ENCODE measurements at regions not wholly inside any gene's neighbourhood (a gene's known extent, or its start where the extent isn't known, plus 50 kb on each side); places are given as distances from the start of the nearest gene placed in this dataset.
"Not testable (repeated sequence)": the region's sequence is repeated elsewhere in the genome, so short reads cannot be mapped to it uniquely, and the experiment has no call there.

DNA sequence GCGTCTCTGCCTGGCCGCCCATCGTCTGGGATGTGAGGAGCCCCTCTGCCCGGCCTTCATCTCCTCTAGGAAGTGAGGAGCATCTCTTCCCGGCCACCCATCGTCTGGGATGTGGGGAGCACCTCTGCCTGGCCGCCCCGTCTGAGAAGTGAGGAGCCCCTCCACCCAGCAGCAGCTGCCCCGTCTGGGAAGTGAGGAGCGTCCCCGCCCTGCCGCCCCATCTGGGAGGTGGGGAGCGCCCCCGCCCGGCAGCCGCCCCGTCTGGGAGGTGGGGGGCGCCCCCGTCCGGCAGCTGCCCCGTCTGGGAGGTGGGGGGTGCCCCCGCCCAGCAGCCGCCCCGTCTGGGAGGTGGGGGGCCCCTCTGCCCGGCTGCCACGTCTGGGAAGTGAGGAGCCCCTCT is 153.7 kb upstream of the MYRIP start:
- DNase-seq (ENCODE audit: low read depth in 3 of 3), result not testable (repeated sequence)

DNA sequence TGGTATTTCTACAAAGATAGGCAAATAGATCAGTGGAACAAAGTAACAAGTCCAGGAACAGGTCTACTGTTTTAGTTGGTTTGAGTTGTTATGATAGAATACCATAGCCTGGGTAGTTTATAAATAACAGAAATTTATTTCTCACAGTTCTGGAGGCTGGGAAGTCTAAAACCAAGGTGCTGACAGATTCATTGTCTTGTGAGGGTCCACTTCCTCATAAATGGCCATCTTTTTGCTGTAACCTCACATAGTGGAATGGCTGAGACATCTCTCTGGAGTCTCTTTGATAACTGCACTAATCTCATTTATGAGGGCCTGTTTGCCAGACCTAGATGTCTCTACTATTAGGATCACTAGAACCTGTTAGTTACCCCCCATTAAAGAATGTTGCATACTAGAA is 152.3 kb upstream of the MYRIP start:
- no peak for DNase-seq (ENCODE audit: low read depth in 3 of 3)

DNA sequence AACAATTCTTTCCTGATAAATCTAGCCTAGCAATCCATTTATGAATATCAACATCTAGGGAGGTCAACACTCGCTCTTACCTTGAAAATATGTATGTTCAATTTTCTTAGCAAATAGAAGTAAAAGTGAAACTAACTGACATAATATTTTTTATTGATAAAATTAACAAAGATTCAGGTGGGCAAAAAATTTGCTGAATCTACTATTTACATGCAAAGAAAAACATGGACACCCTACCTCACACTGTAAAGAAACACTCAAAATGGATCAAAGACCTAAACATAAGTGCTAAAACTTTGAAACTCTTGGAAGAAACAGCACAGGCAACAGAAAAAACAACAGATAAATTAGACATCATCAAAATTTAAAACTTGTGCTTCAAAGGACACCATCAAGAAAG is 151.6 kb upstream of the MYRIP start:
- no peak for DNase-seq (ENCODE audit: low read depth in 3 of 3)

DNA sequence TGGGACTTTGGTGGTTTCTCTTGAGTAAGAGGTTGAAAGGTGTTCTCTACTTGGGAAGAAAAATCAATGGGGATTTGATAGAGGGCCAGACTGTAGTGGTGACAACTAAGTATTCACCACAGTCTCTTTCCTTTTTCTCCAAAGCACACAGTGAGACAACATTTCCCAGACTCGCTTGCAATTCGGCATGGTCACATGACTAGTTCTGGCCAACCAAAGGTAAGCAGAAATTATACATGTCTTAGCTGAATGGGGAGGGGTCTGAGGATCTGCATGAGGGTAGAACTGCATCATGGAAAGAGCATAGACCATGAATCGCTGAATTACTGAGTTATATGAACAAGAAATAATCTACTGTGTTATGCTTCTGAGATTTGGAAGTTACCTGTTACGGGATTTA is 144.5 kb upstream of the MYRIP start:
- no peak for DNase-seq (ENCODE audit: low read depth in 3 of 3)

DNA sequence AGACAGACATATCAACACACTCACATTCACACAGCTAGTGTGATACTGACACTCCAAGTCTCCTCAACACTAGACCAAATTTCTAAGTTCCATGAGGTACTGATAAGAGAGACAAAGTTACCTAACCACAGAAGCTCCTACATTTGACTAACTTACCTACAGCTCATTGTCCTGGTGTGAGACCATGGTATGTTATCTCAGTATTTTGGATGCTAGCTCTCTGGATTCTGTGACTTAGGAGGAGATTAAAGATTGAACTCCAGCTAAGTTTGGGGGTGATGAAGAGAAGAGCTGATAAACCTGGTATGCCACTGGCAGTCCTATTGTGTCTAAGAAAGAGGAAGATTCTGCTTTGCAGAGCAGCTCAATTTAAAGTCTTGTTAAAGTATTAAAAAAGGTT is 144.0 kb upstream of the MYRIP start:
- DNase-seq (ENCODE audit: low read depth in 3 of 3), result no peak

DNA sequence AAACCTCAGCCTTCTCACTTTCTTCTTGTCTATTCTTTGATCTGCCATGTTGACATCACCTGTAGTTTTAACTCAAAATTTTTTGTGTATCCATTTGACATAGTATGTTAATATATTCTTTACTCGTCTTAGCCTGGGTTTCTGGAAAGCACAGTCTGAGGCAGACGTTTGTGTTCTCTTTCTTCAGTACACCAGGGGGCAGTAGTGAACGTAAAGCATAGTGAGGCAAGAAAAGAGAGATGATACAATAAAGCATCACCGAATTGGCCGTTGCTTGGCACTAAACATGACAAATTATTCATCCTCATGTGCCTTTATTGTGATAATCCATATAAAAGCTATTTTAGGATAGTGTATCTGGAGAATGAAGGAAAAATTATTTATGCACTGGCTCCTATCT is 141.0 kb upstream of the MYRIP start:
- no peak for DNase-seq (ENCODE audit: low read depth in 3 of 3)

DNA sequence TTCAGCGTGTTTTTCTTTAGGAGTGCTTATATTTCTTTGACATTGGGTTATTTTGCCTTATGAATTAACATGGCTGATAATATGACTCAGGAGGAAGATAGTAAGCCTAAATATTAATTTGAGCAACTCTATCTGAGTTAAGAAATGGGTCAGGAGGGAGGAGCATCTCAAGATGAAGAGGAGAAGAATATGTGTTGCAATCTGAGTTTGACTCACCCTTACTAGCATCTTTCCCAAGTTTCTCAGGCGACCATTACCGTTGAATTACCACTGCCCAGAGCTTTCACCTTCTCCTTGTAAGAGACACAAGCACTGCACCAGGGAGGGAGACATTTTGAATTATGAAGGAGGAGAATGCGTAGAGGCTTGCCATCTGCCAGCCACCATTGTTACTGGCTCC is 138.3 kb upstream of the MYRIP start:
- no peak for DNase-seq (ENCODE audit: low read depth in 3 of 3)

DNA sequence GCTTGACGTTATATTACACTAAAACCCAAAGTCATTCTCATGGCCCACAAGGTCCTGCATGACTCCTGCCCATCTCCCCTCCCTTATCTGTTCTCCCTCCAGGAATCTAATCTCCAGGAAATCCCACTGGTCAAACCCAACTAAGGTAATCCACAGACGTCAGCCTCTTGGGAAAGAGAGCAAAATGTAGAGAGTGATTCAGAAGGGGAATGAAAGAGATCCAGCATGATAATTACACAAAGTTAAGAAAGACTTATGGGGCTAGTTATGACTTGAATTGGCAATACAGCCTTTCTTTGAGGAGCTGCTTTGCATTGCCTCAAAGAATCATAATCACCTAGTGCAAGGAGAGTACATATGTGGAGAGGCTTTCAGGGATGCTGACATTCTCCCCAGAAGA is 137.8 kb upstream of the MYRIP start:
- DNase-seq (ENCODE audit: low read depth in 3 of 3), result no peak

DNA sequence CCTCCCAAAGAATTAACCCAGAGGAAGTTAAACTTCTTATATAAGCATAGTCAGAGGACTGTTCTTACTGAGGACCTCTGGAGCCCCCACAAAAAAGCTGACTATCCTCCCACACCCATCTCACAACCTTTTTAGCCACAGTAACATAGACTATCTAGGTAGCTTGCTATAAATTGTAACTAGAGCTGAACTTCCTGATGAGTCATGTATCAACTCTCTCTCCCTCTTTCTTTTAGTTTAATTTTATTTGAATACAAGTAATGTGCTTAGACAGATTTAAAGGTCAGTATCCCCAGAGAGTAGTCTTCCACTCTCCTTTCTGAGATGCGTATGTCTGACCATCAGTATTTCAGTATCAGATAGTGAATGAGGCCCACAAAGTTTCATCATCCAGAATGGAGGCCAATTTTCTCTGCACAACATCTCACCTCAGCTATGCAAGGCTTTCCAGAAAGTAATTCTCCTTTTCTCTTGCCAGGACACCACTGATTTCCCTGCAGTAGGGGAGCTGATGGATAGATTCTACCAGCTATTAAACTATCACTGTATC is 104.0 kb upstream of the MYRIP start:
- no peak for DNase-seq (ENCODE audit: low read depth in 3 of 3)

DNA sequence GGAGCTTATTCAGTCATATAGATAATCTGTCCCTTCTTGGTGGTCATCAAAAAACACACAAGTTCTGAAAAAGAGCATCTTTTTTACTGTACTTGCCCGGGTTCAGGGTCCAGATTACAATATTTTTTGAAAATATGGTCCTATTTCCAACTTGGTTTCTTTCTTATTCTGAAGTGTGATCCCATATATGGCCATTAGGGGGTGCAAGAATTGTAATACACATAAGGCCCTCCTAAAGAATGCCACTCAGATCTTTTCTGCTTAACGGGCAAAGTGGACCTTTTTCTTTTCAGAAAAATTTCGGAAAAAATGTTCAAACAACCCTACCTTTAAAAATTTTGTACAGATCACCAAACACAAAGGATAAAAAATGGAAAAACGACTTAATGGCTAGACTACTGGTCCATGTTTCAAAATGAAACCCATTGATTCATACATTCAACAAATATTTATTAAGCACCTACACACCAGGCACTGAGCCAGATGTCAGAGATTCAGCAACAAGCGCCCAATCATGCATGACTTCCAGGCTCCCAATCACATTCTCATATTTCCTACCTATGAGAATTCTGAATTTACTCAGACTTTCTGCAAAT is 102.0 kb upstream of the MYRIP start:
- DNase-seq (ENCODE audit: low read depth in 3 of 3), result no peak

DNA sequence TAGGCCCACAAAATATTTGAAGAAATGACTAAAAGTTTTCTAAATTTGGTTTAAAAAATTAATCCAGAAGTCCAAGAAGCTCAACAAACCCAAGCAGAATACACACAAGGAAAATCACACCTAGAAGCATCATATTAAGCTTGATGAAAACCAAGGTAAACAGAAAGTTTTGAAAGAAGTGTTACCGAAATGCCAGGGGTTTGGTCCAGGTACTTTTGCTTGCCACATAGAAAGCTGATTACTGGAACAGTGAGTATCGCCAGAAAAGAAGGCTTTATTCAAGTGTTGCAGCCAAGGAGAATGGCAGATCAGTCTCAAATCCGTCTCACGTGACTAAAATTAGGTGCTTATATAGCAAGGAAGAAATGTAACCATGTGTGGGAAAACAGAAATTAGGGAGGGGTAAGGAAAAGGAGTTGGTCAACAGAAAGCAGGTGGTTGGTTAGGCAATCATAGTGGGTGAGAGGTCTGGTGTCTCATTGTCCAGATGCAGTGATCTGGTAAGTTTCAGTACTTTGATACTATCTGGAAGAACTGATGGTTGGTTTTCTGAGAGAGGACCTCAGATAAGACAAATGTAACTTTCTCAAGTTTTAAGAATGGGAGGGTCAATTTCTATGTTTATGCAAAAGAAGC is 96.9 kb upstream of the MYRIP start:
- no peak for DNase-seq (ENCODE audit: low read depth in 3 of 3)

DNA sequence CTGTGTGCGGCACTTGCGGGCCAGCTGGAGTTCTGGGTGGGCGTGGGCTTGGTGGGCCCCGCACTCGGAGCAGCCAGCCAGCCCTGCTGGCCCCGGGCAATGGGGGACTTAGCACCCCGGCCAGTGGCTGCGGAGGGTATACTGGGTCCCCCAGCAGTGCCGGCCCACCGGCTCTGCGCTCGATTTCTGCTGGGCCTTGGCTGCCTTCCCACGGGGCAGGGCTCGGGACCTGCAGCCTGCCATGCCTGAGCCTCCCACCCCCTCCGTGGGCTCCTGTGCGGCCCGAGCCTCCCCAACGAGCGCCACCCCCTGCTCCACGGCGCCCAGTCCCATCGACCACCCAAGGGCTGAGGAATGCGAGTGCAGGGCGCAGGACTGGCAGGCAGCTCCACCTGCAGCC is 96.1 kb upstream of the MYRIP start:
- DNase-seq (ENCODE audit: low read depth in 3 of 3), result not testable (repeated sequence)

DNA sequence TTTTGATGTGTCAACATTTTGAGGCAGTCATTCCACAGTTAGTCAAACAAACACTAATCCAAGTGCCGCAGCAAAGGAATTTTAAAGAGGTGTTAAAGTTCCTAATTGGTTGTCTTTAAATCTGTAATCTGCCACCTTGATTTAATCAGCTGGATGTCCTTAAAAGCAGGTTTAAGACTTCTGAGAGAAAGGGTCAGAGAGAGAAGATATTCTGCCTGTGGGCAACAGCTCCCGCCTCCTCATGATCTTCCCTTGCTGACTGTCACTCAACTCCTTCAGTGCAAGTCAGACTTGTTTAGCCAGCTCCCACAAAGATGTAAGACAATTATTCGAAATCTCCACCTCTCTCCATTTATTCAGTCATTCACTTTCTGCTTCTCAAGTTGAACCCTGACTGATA is 92.6 kb upstream of the MYRIP start:
- DNase-seq (ENCODE audit: low read depth in 3 of 3), result no peak

DNA sequence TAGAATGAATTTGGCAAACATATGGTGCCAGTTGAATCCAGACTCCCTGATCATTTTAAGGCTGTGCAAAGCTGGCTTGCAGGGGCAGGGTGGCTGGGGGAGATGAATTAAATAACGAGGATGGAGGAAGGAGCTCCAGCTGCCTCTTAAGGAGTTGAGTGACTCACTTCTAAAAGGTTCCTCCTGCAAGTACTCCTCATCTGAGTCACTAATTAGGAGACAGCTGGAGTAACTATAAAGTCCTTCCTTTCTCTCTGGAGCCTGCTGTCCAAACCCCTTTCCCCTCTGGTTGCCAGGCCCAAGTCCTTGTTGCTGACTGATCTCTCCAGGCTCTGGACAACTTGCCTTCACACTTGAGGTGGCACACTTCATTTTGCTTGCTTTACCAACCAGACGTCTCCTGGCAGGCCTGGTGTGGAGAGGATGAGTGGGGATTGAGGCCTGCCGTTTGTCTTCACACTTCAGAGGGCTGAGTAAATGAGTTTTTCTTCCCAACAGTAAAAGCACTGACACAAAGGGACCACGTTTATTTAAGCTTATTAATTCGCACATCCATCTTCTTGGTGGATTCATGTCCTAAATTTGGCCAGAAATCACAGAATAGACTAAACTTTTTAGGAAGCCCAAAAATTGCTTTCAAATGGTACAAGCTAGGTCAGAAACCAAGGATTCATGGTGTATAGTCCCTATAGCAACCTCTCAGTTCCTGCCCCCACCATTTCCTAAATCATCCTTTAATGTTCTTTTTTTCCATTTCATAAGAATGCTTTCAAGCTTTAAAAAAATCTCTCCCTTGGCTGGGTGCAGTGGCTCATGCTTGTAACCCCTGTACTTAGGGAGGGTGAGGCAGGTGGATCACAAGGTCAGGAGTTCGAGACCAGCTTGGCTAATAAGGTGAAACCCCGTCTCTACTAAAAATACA is 90.5 kb upstream of the MYRIP start:
- DNase-seq (ENCODE audit: low read depth in 3 of 3), result no peak

DNA sequence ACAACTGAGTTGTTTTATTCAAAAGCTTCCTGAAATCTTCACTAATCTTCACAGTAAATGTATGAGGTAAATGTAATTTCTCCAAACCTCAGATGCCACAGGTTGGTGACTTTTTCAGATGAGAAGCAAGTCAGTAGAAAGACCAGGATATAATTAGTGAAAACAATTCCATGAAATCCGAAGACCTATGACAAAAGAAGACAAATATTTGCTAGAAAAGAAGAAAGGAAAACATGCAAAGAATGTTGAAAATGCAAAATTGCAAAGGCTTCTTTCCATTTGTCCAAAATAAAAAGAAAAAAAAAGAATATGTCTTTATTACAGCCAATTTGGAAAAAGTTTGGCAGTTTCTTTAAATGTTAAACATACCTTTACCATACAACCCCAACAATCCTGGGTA is 88.3 kb upstream of the MYRIP start:
- DNase-seq (ENCODE audit: low read depth in 3 of 3), result no peak

DNA sequence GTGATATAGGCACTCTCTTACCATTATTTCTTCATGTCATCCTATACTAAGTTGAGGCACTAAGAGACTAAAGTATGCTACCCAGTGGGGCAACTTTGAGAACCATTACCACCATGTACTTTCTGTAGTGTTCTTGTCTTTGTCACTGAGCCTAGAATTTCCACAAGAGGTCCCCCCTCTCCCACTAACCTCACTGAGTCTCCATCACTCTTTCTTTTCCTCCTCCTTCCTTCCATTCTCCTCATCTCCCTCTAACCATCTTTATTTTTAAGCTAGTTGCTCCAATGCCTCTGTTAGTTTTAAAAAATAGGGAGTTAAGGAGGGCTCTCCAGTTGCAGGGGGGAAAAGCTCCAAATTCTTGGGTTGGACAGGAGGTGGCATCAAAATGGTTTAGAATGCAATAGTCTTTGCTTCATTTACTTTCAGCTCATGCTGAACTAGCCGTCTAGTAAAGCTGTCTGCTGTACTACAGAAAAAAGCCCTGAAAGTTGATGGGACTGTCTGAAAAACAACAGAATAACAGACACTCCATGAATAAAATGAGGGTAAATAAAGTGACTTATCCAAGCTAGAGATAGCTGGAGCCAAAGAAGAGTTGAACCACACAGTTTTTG is 85.1 kb upstream of the MYRIP start:
- no peak for DNase-seq (ENCODE audit: low read depth in 3 of 3)

DNA sequence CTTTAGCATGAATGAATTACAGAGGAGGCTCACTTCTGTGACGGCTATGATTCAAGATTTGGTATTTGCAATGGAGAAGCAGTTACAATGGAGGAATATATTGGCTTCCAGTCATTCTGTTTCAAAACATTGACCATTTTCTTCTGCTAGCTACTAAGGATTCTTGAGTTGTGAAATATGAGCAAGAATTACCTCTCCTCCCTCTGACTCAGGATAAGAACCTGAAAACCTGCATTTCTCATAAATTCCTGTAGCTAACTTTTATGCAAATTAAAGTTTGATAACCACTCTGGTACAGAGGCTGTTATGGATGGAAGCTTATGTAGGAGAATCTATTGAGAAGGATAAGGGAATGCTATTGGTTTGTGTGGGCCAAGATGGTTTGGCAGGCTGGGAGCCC is 84.1 kb upstream of the MYRIP start:
- DNase-seq (ENCODE audit: low read depth in 3 of 3), result no peak

DNA sequence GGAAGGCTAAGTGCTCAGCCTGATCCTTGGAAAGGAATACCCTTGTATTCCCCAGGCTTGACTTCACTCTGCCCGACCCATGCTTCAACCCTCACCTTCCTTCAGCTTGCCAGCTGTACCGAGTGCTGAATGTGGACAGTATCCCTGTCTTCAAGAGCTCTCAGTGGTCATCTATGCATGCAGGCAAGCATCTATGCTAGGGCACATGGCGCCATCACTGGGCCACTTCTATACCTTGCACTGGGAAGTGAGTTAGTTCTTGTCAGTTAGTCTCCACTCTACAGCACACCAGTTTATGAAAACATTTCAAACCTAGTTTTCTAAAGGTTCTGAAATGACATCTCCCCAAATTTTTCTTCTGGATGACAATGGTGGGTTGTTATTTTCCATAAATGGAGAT is 82.0 kb upstream of the MYRIP start:
- DNase-seq (ENCODE audit: low read depth in 3 of 3), result no peak

DNA sequence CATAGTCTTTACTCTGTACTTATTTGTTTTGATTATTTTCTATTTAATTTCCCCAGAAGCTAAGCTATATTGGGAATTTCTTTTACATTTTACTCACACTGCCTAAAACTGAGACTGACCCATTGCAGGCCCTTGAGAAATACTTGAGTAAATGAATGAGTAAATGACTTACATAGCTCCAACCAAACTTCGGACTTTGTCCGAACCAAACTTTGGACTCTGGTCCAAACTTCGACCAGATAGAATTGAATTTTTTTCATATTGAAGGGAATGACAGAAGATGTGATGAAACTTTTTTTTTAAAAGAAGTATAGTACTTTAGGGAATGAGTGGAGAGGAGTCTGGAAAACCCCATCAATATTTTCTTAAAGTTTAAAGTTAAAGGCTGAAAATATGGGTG is 75.6 kb upstream of the MYRIP start:
- DNase-seq (ENCODE audit: low read depth in 3 of 3), result no peak

DNA sequence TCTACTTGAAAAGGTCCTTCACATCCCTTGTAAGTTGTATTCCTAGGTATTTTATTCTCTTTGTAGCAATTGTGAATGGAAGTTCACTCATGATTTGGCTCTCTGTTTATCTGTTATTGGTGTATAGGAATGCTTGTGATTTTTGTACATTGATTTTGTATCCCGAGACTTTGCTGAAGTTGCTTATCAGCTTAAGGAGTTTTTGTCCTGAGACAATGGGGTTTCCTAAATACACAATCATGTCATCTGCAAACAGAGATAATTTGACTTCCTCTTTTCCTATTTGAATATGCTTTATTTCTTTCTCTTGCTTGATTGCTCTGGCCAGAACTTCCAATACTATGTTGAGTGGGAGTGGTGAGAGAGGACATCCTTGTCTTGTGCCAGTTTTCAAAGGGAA is 69.8 kb upstream of the MYRIP start:
- not testable (repeated sequence) for DNase-seq (ENCODE audit: low read depth in 3 of 3)

DNA sequence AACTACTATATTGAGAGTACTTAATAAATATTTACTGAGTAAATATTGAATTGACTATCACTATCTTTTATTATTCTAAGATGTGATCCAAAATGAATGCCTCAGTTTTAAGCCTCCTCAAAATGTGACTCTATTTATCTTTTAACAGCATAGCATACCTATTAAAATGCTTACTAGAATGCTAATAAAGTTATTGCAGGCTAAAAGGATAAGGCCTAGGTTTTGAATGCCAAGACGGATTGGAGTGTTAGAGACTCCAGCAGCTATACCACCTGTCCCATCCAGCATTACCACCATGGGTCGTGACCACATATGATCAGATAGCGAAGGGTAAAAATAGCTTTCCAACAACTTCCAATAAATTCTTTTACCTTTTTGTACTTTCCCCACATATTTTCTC is 64.7 kb upstream of the MYRIP start:
- DNase-seq (ENCODE audit: low read depth in 3 of 3), result no peak

DNA sequence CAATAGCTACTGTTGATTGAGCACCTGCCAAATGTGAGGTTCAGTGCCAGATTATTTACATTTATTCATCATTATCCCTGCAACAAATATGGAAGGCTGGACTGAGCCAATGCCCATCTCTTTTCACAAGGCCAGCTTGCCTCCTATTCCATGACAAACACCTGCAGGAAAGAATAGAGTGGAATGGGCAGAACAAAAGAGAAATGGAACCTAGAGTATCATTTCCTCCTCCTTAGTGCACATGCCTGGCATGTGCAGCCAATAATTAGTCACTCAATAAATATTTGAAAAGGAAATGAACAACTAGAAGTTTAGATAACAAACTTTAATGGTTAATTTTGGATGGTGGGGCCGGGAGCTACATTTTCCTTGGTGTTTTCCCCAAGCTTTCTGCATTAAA is 61.4 kb upstream of the MYRIP start:
- no peak for DNase-seq (ENCODE audit: low read depth in 3 of 3)
